Activated T-helper 1 cell treated with anti-CD3 and anti-CD28 coated beads, Interleukin-12 subunit alpha, Interleukin-12 subunit beta, Interleukin-2, Interleukin-4 antibody, amounts not matched to agents 30 ng/mL and 10 ng/mL and 1 ng/mL, durations not matched to agents 14 hours and 24 hours and 36 hours (primary cell): ENCODE measurements at regions not wholly inside any gene's neighbourhood (a gene's known extent, or its start where the extent isn't known, plus 50 kb on each side); places are given as distances from the start of the nearest gene placed in this dataset.
"Not testable (repeated sequence)": the region's sequence is repeated elsewhere in the genome, so short reads cannot be mapped to it uniquely, and the experiment has no call there.

Experiments used
- DNase-seq: peaks from one replicate; pipeline ENCODE4 v3.0.0; 2021; ENCODE audit warnings: low spot score
- H3K27ac Mint-ChIP-seq: one replicate; pipeline ENCODE4 v1.8.0; 2021; ENCODE audit warnings: mild to moderate bottlenecking, mixed read lengths
- H3K27me3 Mint-ChIP-seq: one replicate; pipeline ENCODE4 v1.8.0; 2022; ENCODE audit warnings: mild to moderate bottlenecking, moderate library complexity, mixed read lengths; ENCODE audit not compliant: insufficient read depth
- H3K36me3 Mint-ChIP-seq: one replicate; pipeline ENCODE4 v1.8.0; 2021; ENCODE audit warnings: low read depth, mixed read lengths
- H3K4me1 Mint-ChIP-seq: one replicate; pipeline ENCODE4 v1.8.0; 2021; ENCODE audit warnings: low read depth, mixed read lengths
- H3K4me3 Mint-ChIP-seq: one replicate; pipeline ENCODE4 v1.8.0; 2021; ENCODE audit warnings: mild to moderate bottlenecking, moderate library complexity, mixed read lengths
- H3K9me3 Mint-ChIP-seq: one replicate; pipeline ENCODE4 v1.8.0; 2021; ENCODE audit warnings: mixed read lengths
- intact Hi-C: fragments of 100-400 bp; cut with micrococcal nuclease; formaldehyde crosslinking; loops from one replicate; pipeline ENCODE4 v1.15.1; 2024

- H3K4me3 Mint-ChIP-seq, result no peak overlapping the region
- no peaks in the 10 kb centered on the region for H3K4me1 Mint-ChIP-seq
- DNase-seq, result no peak
- intact Hi-C loops, result no loop called here
- no peaks in the 10 kb centered on the region for H3K27me3 Mint-ChIP-seq
- H3K9me3 Mint-ChIP-seq, result no peaks in the 10 kb centered on the region
- no peaks in the 10 kb centered on the region for H3K36me3 Mint-ChIP-seq
- H3K27ac Mint-ChIP-seq, result no peak overlapping the region
Observed at GRCh38 chr2:59787095-59787494, 766.4 kb downstream of the BCL11A start.

GRCh38 chr2:59786684-59787083 lies 766.8 kb downstream of the BCL11A start:
- intact Hi-C loops, result no loop called here
- Mint-ChIP-seq H3K4me3 (no peak overlapping the region), H3K4me1 (no peaks in the 10 kb centered on the region), H3K36me3 (no peaks in the 10 kb centered on the region), H3K27me3 (no peaks in the 10 kb centered on the region), H3K9me3 (no peaks in the 10 kb centered on the region), H3K27ac (no peak overlapping the region)
- DNase-seq, result no peak

GRCh38 chr2:59779571-59779970 lies 773.9 kb downstream of the BCL11A start:
- no peak overlapping the region for H3K27ac Mint-ChIP-seq
- H3K36me3 Mint-ChIP-seq, result no peaks in the 10 kb centered on the region
- no peaks in the 10 kb centered on the region for H3K9me3 Mint-ChIP-seq
- intact Hi-C loops, result no loop called here
- H3K27me3 Mint-ChIP-seq, result peaks cover 2% of the 10 kb centered on the region
- no peak overlapping the region for H3K4me3 Mint-ChIP-seq
- no peaks in the 10 kb centered on the region for H3K4me1 Mint-ChIP-seq
- no peak for DNase-seq

- intact Hi-C loops, result no loop called here
- Mint-ChIP-seq H3K27me3 (peaks cover 2% of the 10 kb centered on the region), H3K9me3 (no peaks in the 10 kb centered on the region), H3K4me3 (no peak overlapping the region), H3K4me1 (no peaks in the 10 kb centered on the region), H3K36me3 (no peaks in the 10 kb centered on the region), H3K27ac (no peak overlapping the region)
- DNase-seq, result no peak
Observed at GRCh38 chr2:59777120-59777519, 776.3 kb downstream of the BCL11A start.

- no peaks in the 10 kb centered on the region for H3K36me3 Mint-ChIP-seq
- H3K27ac Mint-ChIP-seq, result no peak overlapping the region
Observed at GRCh38 chr2:59776726-59777008, 776.8 kb downstream of the BCL11A start.

GRCh38 chr2:59774821-59775433 lies 778.5 kb downstream of the BCL11A start:
- H3K27me3 Mint-ChIP-seq, result peaks cover 2% of the 10 kb centered on the region
- DNase-seq, result no peak
- no peaks in the 10 kb centered on the region for H3K4me1 Mint-ChIP-seq
- no peak overlapping the region for H3K27ac Mint-ChIP-seq
- H3K9me3 Mint-ChIP-seq, result no peaks in the 10 kb centered on the region
- intact Hi-C loops, result no loop called here
- no peak overlapping the region for H3K4me3 Mint-ChIP-seq
- H3K36me3 Mint-ChIP-seq, result no peaks in the 10 kb centered on the region

More at GRCh38 chr2:59776726-59777008, 776.8 kb downstream of the BCL11A start:
- no peak for DNase-seq
- no peaks in the 10 kb centered on the region for H3K9me3 Mint-ChIP-seq
- H3K27me3 Mint-ChIP-seq, result peaks cover 2% of the 10 kb centered on the region
- intact Hi-C loops, result no loop called here
- H3K4me1 Mint-ChIP-seq, result no peaks in the 10 kb centered on the region
- H3K4me3 Mint-ChIP-seq, result no peak overlapping the region

- Mint-ChIP-seq H3K36me3 (no peaks in the 10 kb centered on the region), H3K4me1 (no peaks in the 10 kb centered on the region)
Observed at GRCh38 chr2:59770651-59771050, 782.8 kb downstream of the BCL11A start.

GRCh38 chr2:59761966-59762365 lies 791.5 kb downstream of the BCL11A start:
- no peak for DNase-seq
- intact Hi-C loops, result no loop called here
- Mint-ChIP-seq H3K4me1 (no peaks in the 10 kb centered on the region), H3K27ac (no peak overlapping the region), H3K27me3 (peaks cover 1% of the 10 kb centered on the region), H3K36me3 (no peaks in the 10 kb centered on the region), H3K4me3 (no peak overlapping the region), H3K9me3 (no peaks in the 10 kb centered on the region)

More at GRCh38 chr2:59770651-59771050, 782.8 kb downstream of the BCL11A start:
- Mint-ChIP-seq H3K27ac (no peak overlapping the region), H3K9me3 (no peaks in the 10 kb centered on the region), H3K4me3 (no peak overlapping the region), H3K27me3 (peaks cover 1% of the 10 kb centered on the region)
- DNase-seq, result no peak
- intact Hi-C loops, result no loop called here

- Mint-ChIP-seq H3K36me3 (no peaks in the 10 kb centered on the region), H3K27ac (no peak overlapping the region), H3K4me3 (no peak overlapping the region), H3K9me3 (no peaks in the 10 kb centered on the region), H3K4me1 (no peaks in the 10 kb centered on the region), H3K27me3 (peaks cover 1% of the 10 kb centered on the region)
- intact Hi-C loops, result no loop called here
- no peak for DNase-seq
Observed at GRCh38 chr2:59756150-59756549, 797.3 kb downstream of the BCL11A start.

GRCh38 chr2:59754011-59754735 lies 799.3 kb downstream of the BCL11A start:
- no peaks in the 10 kb centered on the region for H3K4me1 Mint-ChIP-seq
- H3K27me3 Mint-ChIP-seq, result no peaks in the 10 kb centered on the region
- H3K27ac Mint-ChIP-seq, result no peak overlapping the region
- H3K9me3 Mint-ChIP-seq, result no peaks in the 10 kb centered on the region
- H3K36me3 Mint-ChIP-seq, result no peaks in the 10 kb centered on the region
- no peak for DNase-seq
- intact Hi-C loops, result no loop called here
- H3K4me3 Mint-ChIP-seq, result no peak overlapping the region

GRCh38 chr2:59752512-59752911 lies 800.9 kb downstream of the BCL11A start:
- H3K4me3 Mint-ChIP-seq, result no peak overlapping the region
- intact Hi-C loops, result no loop called here
- H3K27me3 Mint-ChIP-seq, result no peaks in the 10 kb centered on the region
- H3K27ac Mint-ChIP-seq, result no peak overlapping the region
- no peaks in the 10 kb centered on the region for H3K36me3 Mint-ChIP-seq
- DNase-seq, result no peak
- no peaks in the 10 kb centered on the region for H3K4me1 Mint-ChIP-seq
- H3K9me3 Mint-ChIP-seq, result no peaks in the 10 kb centered on the region

GRCh38 chr2:59752071-59752470 lies 801.4 kb downstream of the BCL11A start:
- H3K27ac Mint-ChIP-seq, result no peak overlapping the region
- no peaks in the 10 kb centered on the region for H3K4me1 Mint-ChIP-seq
- no peaks in the 10 kb centered on the region for H3K36me3 Mint-ChIP-seq
- intact Hi-C loops, result no loop called here
- no peak overlapping the region for H3K4me3 Mint-ChIP-seq
- H3K9me3 Mint-ChIP-seq, result no peaks in the 10 kb centered on the region
- DNase-seq, result no peak
- no peaks in the 10 kb centered on the region for H3K27me3 Mint-ChIP-seq

GRCh38 chr2:59751214-59751613 lies 802.2 kb downstream of the BCL11A start:
- intact Hi-C loops, H3K27ac Mint-ChIP-seq, H3K9me3 Mint-ChIP-seq, DNase-seq, H3K36me3 Mint-ChIP-seq, H3K27me3 Mint-ChIP-seq, H3K4me1 Mint-ChIP-seq, H3K4me3 Mint-ChIP-seq: not testable (repeated sequence)

GRCh38 chr2:59746291-59746690 lies 807.2 kb downstream of the BCL11A start:
- intact Hi-C loops, result no loop called here
- Mint-ChIP-seq H3K4me1 (no peaks in the 10 kb centered on the region), H3K27ac (no peak overlapping the region), H3K27me3 (peaks cover 5% of the 10 kb centered on the region), H3K36me3 (no peaks in the 10 kb centered on the region), H3K4me3 (no peak overlapping the region), H3K9me3 (no peaks in the 10 kb centered on the region)
- no peak for DNase-seq
